Liver (tissue), 7 donors: ENCODE measurements at regions not wholly inside any gene's neighbourhood (a gene's known extent, or its start where the extent isn't known, plus 50 kb on each side); places are given as distances from the start of the nearest gene placed in this dataset.

Experiments used
- DNase-seq: peaks from one replicate; pipeline ENCODE4 v3.0.0-alpha.2; 2017; ENCODE audit warnings: low spot score
- H3K27ac ChIP-seq, 2 donors: one replicate each; pipeline ENCODE4 v1.7.0; 2013; ENCODE audit warnings: inconsistent platforms in 2 of 2, low read length in 2 of 2, control low read depth in 1 of 2, low read depth in 1 of 2, mild to moderate bottlenecking in 1 of 2
- H3K27me3 ChIP-seq, 4 donors: one replicate each; pipeline versions ENCODE4 v1.6.1 to v1.7.0; 2013; ENCODE audit warnings: low read length in 3 of 4, inconsistent platforms in 1 of 4, mild to moderate bottlenecking in 1 of 4, moderate library complexity in 1 of 4; ENCODE audit not compliant: control insufficient read depth in 4 of 4, insufficient read depth in 4 of 4
- H3K36me3 ChIP-seq, 4 donors: one replicate each; pipeline versions ENCODE4 v1.6.1 to v1.7.0; 2013; ENCODE audit warnings: low read length in 3 of 4, mild to moderate bottlenecking in 3 of 4, low read depth in 1 of 4, moderate library complexity in 1 of 4; ENCODE audit not compliant: control insufficient read depth in 4 of 4, insufficient read depth in 3 of 4
- H3K4me1 ChIP-seq, 4 donors: one replicate each; pipeline versions ENCODE4 v1.6.1 to v1.7.0; 2013; ENCODE audit warnings: low read length in 3 of 4, mild to moderate bottlenecking in 3 of 4, moderate library complexity in 1 of 4; ENCODE audit not compliant: control insufficient read depth in 4 of 4, insufficient read depth in 4 of 4
- H3K4me3 ChIP-seq, 3 donors: one replicate each; pipeline versions ENCODE4 v1.6.1 to v1.7.0; 2013; ENCODE audit warnings: low read length in 3 of 3, control low read depth in 1 of 3, low read depth in 1 of 3, mild to moderate bottlenecking in 1 of 3
- H3K9ac ChIP-seq, 2 donors: one replicate each; pipeline ENCODE4 v1.7.0; 2013; ENCODE audit warnings: low read length in 2 of 2, mild to moderate bottlenecking in 2 of 2, moderate library complexity in 2 of 2, control low read depth in 1 of 2, low read depth in 1 of 2
- H3K9me3 ChIP-seq, 4 donors: one replicate each; pipeline versions ENCODE4 v1.6.1 to v1.7.0; 2013; ENCODE audit warnings: low read length in 3 of 4; ENCODE audit not compliant: control insufficient read depth in 4 of 4
- ATF3 ChIP-seq: IDR thresholded peaks from 2 replicates; pipeline ENCODE4 v1.6.1; 2016; ENCODE audit warnings: antibody characterized with exemption
- EGR1 ChIP-seq, 2 donors: IDR thresholded peaks; 2 replicates each; pipeline ENCODE4 v1.6.1; 2016 to 2018; ENCODE audit warnings: antibody characterized with exemption in 2 of 2, low read depth in 2 of 2
- FOXA1 ChIP-seq: IDR thresholded peaks from 2 replicates; pipeline ENCODE4 v1.6.1; 2016; ENCODE audit warnings: antibody characterized with exemption
- FOXA2 ChIP-seq: IDR thresholded peaks from 2 replicates; pipeline ENCODE4 v1.6.1; 2016; ENCODE audit warnings: antibody characterized with exemption
- GABPA ChIP-seq, 2 donors: IDR thresholded peaks in 1 of 2; conservative IDR thresholded peaks in 1 of 2; 2 replicates each; pipeline ENCODE4 v1.6.1; 2016; ENCODE audit warnings: antibody characterized with exemption in 2 of 2, mild to moderate bottlenecking in 1 of 2, moderate library complexity in 1 of 2
- HNF4A ChIP-seq, 2 donors: conservative IDR thresholded peaks; 2 replicates each; pipeline ENCODE4 v1.6.1; 2016; ENCODE audit warnings: antibody characterized with exemption in 2 of 2, mild to moderate bottlenecking in 2 of 2
- HNF4G ChIP-seq: IDR thresholded peaks from 2 replicates; pipeline ENCODE4 v1.6.1; 2016; ENCODE audit warnings: antibody characterized with exemption
- JUND ChIP-seq, 2 donors: IDR thresholded peaks; 2 replicates each; pipeline ENCODE4 v1.6.1; 2016; ENCODE audit warnings: antibody characterized with exemption in 2 of 2
- MAX ChIP-seq: IDR thresholded peaks from 2 replicates; pipeline ENCODE4 v1.6.1; 2016; ENCODE audit warnings: antibody characterized with exemption
- RAD21 ChIP-seq, 2 donors: IDR thresholded peaks; 2 replicates each; pipeline ENCODE4 v1.6.1; 2016; ENCODE audit warnings: antibody characterized with exemption in 2 of 2, mild to moderate bottlenecking in 2 of 2
- RXRA ChIP-seq, 2 donors: IDR thresholded peaks; 2 replicates each; pipeline ENCODE4 v1.6.1; 2017 to 2018; ENCODE audit warnings: antibody characterized with exemption in 2 of 2, mild to moderate bottlenecking in 1 of 2
- SP1 ChIP-seq: IDR thresholded peaks from 2 replicates; pipeline ENCODE4 v1.6.1; 2018; ENCODE audit warnings: antibody characterized with exemption, mild to moderate bottlenecking
- TAF1 ChIP-seq: conservative IDR thresholded peaks from 2 replicates; pipeline ENCODE4 v1.6.1; 2016; ENCODE audit warnings: antibody characterized with exemption, mild to moderate bottlenecking
- YY1 ChIP-seq: IDR thresholded peaks from 2 replicates; pipeline ENCODE4 v1.6.1; 2016; ENCODE audit warnings: antibody characterized with exemption, mild to moderate bottlenecking
- WGBS: extraction: QIAGEN DNeasy Blood & Tissue Kit; methylation state at CpG from one replicate; pipeline ENCODE4 v1.1.7; 2013; 5-methylcytosine and 5-hydroxymethylcytosine counted together
- TF ChIP-seq, protein P1 (sequence below): IDR thresholded peaks from 2 replicates; pipeline ENCODE4 v1.6.1; 2016; ENCODE audit warnings: antibody characterized with exemption
- donor health status: healthy.
- donor health status: healthy.
- donor health status: healthy.
- donor health status: healthy.

- H3K27ac ChIP-seq: no peak overlapping the region
- no peaks in the 10 kb centered on the region for H3K27me3 ChIP-seq
- no peaks in the 10 kb centered on the region for H3K4me1 ChIP-seq
- no peak overlapping the region for H3K9ac ChIP-seq
- TF ChIP-seq TAF1 (no peak), RXRA (IDR thresholded peaks at IDR 0.05) (no peak), EGR1 (IDR thresholded peaks at IDR 0.05; ENCODE audit: low read depth in 2 of 2) (no peak), SP1 (no peak)
- H3K4me3 ChIP-seq: no peak overlapping the region
- DNase-seq: no peak
- no peaks in the 10 kb centered on the region for H3K9me3 ChIP-seq
- WGBS: 80% methylated on average over 6 of the region's 6 CpGs
- H3K36me3 ChIP-seq: no peaks in the 10 kb centered on the region
Measured at GRCh38 chr11:25838918-25839625, 492.9 kb upstream of the ANO3 start.

- Histone ChIP-seq H3K27ac (no peak overlapping the region), H3K4me1 (no peaks in the 10 kb centered on the region), H3K27me3 (no peaks in the 10 kb centered on the region), H3K36me3 (no peaks in the 10 kb centered on the region), H3K4me3 (no peak overlapping the region), H3K9ac (no peak overlapping the region), H3K9me3 (no peaks in the 10 kb centered on the region)
- no peak for DNase-seq
- TF ChIP-seq JUND (IDR thresholded peaks at IDR 0.05): no peak
- no peak for TF ChIP-seq GABPA (IDR thresholded peaks at IDR 0.05 in 1 of 2, conservative IDR thresholded peaks at IDR 0.05 in 1 of 2)
- TF ChIP-seq EGR1 (IDR thresholded peaks at IDR 0.05; ENCODE audit: low read depth in 2 of 2): no peak
- no peak for TF ChIP-seq RAD21 (IDR thresholded peaks at IDR 0.05)
- TF ChIP-seq MAX: no peak
- no peak for TF ChIP-seq ATF3
- TF ChIP-seq HNF4G: no peak
- TF ChIP-seq YY1: no peak
- TF ChIP-seq SP1: no peak
- 67% methylated on average over 4 of the region's 4 CpGs for WGBS
Measured at GRCh38 chr11:25844811-25845210, 487.1 kb upstream of the ANO3 start.

DNA sequence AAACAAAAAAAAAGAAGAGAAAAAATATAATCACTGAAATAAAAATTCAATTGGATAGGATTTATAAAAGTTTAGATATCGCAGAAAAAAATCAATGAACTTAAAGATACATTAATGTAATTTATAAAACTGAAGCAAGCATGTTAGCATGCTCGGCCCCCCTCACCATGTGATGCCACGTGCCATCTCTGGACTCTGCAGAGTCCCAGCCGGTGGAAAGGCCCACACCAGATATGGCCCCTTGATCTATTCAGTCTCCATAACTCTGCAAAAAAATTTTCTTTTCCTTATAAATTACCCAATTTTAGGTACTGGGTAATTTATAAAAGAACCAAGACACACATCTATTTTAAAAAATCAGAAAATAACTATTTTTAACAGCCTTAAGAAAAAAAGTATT is 476.0 kb upstream of the ANO3 start:
- no peaks in the 10 kb centered on the region for H3K9me3 ChIP-seq
- no peaks in the 10 kb centered on the region for H3K27me3 ChIP-seq
- 87% methylated on average over 4 of the region's 4 CpGs for WGBS
- H3K4me1 ChIP-seq: no peaks in the 10 kb centered on the region
- TF ChIP-seq, protein P1, sequence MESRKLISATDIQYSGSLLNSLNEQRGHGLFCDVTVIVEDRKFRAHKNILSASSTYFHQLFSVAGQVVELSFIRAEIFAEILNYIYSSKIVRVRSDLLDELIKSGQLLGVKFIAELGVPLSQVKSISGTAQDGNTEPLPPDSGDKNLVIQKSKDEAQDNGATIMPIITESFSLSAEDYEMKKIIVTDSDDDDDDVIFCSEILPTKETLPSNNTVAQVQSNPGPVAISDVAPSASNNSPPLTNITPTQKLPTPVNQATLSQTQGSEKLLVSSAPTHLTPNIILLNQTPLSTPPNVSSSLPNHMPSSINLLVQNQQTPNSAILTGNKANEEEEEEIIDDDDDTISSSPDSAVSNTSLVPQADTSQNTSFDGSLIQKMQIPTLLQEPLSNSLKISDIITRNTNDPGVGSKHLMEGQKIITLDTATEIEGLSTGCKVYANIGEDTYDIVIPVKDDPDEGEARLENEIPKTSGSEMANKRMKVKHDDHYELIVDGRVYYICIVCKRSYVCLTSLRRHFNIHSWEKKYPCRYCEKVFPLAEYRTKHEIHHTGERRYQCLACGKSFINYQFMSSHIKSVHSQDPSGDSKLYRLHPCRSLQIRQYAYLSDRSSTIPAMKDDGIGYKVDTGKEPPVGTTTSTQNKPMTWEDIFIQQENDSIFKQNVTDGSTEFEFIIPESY: no peak
- no peak for TF ChIP-seq FOXA1
- TF ChIP-seq JUND (IDR thresholded peaks at IDR 0.05): no peak
- TF ChIP-seq EGR1 (IDR thresholded peaks at IDR 0.05; ENCODE audit: low read depth in 2 of 2): no peak
- TF ChIP-seq YY1: no peak
- TF ChIP-seq GABPA (IDR thresholded peaks at IDR 0.05 in 1 of 2, conservative IDR thresholded peaks at IDR 0.05 in 1 of 2): no peak
- no peak for TF ChIP-seq HNF4G
- no peak for TF ChIP-seq ATF3
- no peak for TF ChIP-seq MAX
- TF ChIP-seq RXRA (IDR thresholded peaks at IDR 0.05): no peak
- TF ChIP-seq HNF4A (conservative IDR thresholded peaks at IDR 0.05): no peak
- no peak for TF ChIP-seq FOXA2
- TF ChIP-seq RAD21 (IDR thresholded peaks at IDR 0.05): no peak
- TF ChIP-seq TAF1: no peak
- H3K27ac ChIP-seq: no peak overlapping the region
- DNase-seq: no peak
- H3K9ac ChIP-seq: no peak overlapping the region
- no peak overlapping the region for H3K4me3 ChIP-seq
- no peaks in the 10 kb centered on the region for H3K36me3 ChIP-seq
